ENCODE measurements at regions not wholly inside any gene's neighbourhood (a gene's known extent, or its start where the extent isn't known, plus 50 kb on each side); places are given as distances from the start of the nearest gene placed in this dataset.

DNA sequence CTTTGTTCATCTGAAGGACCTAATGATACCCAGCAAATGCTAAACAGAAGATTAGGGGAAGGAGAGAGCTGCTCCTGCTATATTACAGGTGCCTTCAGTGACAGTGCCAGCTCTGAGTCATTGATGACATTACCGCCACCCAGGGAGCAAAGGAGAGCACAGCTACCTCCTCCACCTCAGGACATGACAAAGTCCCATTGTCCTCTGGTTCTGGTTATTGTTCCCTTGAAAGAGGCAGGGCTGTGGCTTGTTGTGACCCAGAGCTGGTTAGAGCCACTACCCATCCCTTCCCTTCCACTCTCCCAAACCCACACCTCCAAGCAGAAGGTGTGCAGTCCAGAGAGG lies 363.5 kb upstream of the DUSP10 start:
- DNase-seq (ENCODE audit: low spot score), result peak; percentile 72

DNA sequence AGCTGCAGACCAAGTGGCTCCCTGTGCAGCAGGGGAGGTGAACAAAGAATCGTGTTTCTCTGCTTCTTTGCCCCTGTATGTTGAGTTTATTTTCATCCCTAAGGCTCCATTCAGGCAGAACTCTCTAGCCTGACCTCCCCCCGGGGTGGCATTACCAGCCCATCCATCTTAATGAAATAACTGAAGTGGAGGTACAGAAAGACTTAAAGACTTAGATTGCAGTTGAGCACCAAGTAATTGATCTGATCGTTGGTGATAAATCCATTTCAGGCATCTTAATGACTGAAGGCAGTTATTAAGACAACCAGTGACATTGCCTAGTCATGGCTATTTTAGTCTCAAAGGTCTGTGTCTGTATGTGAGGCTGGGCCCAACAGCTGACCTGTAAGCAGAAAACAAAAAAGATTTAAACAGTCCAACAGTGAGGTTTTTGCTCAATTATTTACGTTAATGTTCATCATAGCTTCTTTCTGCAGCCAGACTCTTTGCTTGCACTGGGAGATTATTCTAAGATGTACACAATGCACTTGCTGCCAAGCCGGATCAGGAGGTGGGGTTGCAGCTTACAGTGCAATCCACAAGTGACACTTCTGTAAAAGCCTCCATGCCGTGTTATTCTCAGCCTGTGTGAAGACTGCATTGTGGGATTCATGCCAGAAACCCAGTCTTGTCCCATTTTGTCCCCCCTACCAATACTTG lies 363.0 kb upstream of the DUSP10 start:
- no peak for DNase-seq (ENCODE audit: low spot score)

DNA sequence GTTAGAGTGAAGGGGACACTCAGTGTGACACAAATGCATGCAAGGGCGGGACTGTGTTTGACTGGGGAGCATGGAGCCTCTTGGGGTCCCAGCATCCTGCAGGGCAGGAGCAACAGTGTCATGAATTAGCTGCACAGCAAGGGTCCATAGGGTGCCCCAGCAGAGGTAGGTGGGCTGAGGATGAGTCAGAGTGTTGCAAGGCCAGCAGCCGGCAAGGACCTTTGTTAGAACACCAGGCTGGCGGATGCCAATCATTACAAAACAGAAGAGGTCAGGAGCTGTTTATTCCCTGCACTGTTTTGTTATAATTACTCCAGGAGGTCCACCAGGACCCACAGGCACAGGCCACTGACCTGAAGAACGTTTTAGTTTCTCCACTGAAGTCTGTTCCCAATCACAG lies 362.2 kb upstream of the DUSP10 start:
- no peak for DNase-seq (ENCODE audit: low spot score)

DNA sequence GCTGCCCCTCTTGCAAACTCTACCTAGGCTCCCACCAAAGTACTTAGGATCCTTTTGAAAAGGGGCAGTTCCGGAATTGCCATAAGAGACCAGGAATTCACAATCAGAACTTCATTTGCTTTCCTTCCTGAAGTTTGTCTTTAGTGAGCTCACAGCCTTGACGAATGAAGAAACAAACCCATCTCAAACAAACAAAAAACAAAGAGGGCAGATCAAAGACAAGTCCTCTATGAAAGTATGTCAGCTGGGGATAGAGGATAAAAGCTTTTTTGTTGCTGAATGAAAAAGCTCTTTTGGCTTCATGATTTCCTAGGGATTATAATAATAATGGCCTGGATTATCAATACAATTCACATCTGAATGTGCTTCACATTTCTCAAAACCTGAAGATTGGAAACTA lies 357.9 kb upstream of the DUSP10 start:
- no peak for DNase-seq (ENCODE audit: low spot score)

DNA sequence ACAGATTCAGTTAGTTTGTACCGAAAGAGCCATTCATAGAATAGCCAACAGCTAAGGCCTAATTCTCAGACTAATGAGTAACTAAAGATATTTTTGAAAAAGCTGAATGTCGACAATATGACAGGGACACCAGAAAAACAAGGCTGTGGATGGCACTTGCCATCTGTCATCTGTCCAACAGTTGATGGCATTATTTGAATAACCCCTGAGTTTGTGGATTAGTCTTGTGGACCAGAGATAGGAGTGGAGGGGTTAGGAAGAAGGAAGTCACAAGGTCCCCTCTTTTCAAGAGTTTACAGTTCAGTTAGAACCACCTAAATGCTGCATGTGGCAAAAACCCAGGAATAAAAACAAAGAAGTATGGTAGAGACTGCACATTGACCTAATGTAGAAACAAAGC lies 356.5 kb upstream of the DUSP10 start:
- no peak for DNase-seq (ENCODE audit: low spot score)

DNA sequence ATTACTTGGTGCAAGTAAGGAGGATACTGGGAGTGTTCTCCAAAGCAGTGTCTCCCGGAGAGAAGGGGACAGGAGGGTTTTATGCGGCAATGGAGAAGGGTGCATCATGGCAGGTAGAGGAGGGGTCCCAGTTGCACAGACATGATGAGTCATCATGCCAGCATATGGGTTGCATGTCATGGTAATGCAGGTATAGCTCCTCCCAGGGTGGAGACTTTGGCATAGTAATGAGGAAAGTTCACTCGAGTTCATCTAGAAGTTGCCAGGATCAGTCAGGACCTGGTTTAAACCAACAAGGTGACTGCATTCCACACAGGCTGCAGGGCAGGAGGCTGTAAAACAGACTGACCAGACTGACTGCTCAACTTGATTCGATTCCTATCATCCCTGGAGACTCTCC lies 355.7 kb upstream of the DUSP10 start:
- peak; percentile 60 for DNase-seq (ENCODE audit: low spot score)

DNA sequence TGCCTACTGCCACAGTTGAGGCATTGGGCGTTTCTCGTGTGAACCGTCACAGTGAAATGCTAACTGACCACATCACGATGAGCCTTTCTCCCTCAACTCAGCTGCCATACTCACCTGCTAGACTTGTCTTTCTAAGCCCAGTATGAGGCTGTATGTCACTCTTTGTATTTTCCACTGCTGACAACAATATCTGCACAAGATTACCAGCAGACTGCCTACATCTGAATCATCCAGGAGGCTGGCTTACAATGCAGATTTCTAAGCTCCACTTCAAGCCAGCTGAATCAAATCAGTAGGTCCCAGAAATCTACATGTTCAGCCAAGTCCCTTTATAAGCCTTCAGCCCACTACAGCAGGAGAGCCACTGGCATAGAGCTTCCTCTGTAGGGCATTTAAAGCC lies 355.0 kb upstream of the DUSP10 start:
- DNase-seq (ENCODE audit: low spot score), result peak; percentile 39

DNA sequence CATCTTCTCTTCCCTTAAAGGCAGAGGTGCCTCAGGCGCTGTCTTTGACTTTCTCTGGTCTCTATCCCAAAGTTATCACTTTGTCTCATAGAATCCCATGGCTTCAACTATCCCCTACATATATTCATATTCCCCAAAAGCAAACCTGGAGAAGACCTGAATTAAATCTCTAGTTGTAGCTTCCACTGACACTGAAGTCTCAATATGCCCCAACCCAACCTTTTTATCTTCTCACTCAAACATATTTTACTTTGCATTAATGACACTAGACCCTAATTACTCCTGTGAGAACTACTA lies 354.5 kb upstream of the DUSP10 start:
- DNase-seq (ENCODE audit: low spot score), result no peak

DNA sequence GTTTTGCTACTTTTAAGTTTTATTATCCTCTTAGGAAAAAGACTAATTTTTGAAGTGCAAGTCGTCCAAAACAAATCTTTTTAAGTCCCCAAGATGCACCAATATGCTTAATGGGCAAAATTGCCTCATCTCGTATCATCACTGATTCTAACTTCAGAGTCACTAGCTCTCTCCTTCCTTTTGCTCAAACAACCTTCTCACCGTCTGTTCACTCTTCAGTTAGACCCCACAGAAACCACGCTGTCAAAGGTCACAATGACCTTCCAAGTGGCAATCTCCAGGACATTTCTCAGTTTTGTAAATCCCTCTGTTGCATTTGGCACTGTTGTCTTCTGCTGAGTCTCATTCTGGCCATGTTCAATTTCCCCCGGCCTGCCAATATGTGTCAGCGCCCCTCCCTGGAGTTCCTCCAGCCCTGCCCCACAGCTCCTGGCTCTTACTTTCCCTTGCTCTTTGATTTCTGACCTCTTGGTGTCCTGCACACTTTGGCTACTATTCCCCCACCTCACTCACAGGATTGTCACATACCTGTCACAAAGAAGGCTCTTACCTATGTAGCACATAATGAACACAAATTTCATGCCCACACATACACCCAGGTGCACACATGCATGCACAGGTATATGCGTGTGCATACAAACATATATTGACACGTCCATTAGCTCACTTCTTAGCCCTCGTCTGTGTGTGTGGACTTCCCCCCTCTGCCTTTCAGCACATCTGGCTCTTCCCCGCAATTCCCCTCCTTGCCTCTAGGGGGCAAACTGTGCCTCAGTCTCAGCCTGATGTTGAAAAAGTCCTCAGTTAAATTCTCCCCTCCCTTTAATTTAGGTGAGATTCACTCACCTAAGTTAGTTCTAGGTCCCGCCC lies 354.0 kb upstream of the DUSP10 start:
- peak; percentile 37 for DNase-seq (ENCODE audit: low spot score)

DNA sequence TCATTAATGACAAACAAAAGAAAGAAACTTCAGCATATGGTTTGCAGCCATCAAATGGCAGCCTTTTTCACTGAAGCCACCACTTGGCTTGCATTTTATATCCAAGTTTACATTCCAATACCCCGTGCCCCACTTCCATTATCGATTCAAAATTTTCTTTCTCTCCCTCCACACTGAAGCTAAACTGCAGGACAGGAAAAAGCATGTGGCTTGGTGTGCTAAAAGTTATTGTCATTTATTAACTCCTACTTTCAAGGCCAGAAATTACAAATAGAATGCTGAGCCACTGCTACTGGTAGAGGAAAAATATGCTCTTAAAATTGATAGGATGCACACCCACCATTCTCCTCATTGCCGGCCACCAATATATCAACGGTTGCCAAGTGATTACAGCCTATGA lies 351.6 kb upstream of the DUSP10 start:
- no peak for DNase-seq (ENCODE audit: low spot score)

DNA sequence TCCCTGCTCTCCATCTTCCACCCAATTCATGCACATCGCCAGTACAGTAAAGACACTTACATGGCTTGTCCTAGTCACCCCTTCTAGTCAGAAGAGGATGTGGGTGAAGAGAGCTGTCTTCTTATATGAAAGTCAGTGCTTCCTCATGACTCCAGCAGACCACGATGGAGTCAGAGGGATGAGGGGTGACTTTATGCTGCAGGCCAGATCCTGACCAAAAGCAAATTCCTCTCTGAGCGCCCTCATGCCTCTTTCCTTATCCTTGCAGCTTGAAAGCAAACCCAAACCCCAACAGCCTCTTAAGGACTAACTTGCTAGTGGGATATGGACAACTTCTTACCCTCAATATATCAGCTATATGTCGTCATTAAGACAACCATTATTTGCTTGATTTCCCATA lies 348.2 kb upstream of the DUSP10 start:
- DNase-seq (ENCODE audit: low spot score), result peak; percentile 85

DNA sequence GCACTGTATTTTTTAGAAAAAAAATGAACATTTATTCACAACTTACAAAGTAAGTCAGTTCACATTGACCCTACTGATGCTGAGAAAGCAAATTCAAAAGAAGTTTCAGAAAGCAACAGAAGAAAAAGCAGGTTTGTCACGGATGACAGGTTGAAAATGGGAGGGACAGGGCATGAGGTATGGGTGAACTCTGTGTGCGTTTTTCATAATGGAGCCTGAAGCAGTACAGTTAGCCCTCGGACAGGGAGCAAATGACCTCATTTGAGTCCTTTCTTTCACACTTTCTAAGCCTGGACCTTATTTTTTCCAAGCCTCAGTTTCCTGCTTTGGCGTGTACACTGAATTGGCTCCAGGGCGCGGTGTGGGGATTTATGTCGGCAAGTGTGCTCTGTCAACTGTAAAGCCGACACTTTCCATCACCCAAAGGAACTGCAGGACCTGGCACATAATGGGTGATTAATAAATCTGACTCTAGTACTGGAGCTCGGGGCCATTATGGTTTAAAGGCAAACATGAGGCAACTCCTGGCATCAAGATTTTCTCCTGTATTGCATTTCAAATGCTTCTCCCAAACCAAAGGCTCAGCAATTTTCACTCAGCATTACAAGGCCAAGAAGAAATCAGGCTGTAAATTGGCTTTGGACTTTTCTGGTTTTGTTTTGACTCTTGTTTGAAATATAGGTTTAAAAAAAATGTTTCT lies 345.5 kb upstream of the DUSP10 start:
- DNase-seq (ENCODE audit: low spot score), result peak; percentile 81

DNA sequence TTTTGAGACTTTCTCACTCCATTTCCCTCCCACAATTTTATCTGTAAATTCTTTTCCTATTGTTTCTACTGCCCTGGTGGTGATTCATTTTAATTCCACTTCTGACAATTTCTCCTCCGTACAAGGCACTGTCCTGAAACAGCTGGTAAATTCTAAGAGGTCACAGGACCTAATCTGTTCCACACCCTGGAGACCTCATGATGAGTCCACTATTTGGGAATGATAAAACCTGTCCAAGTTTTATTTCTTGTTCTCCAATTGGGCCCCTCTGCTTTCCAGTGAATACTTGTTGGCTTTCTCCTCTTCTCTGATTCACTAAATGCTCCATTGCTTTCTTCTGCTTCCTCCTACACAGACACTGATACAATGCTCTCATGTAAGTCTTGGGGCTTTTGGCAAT lies 343.1 kb upstream of the DUSP10 start:
- peak; percentile 95 for DNase-seq (ENCODE audit: low spot score)

DNA sequence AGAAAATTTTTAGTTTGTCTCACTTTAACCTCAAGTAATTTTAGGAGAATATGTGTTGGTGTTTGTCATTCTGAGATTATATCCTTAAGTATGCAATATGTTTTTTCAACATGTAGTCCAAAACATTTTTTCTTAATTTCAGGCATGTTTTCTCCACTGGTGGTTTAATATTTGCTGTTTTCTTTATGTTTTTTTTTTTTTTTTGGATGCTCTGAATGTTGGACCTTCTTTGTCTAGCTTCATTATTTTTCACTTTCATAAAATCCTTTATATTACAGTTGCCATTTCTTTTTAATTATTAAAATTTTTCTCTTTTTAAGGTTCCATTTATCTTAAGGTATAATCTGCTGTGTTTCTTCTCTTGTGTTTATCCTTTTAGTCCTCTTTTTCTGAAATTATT lies 342.2 kb upstream of the DUSP10 start:
- no peak for DNase-seq (ENCODE audit: low spot score)

DNA sequence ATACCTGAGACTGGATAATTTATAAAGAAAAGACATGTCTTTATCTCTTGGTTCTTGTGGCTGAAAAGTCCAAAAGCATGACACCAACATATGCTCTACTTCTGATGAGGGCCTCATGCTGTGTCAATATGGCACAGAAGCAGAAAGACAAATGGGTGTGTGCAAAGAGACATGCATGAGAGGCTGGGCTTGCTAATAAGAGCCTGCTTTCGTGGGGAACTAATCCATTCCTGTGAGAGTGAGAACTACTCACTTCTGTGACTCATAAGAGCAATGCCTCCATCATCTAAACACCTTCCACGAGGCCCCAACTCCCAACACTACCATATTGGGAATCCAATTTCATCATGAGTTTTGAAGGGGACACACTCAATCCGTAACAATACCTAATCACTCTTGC lies 340.0 kb upstream of the DUSP10 start:
- DNase-seq (ENCODE audit: low spot score), result peak; percentile 54

DNA sequence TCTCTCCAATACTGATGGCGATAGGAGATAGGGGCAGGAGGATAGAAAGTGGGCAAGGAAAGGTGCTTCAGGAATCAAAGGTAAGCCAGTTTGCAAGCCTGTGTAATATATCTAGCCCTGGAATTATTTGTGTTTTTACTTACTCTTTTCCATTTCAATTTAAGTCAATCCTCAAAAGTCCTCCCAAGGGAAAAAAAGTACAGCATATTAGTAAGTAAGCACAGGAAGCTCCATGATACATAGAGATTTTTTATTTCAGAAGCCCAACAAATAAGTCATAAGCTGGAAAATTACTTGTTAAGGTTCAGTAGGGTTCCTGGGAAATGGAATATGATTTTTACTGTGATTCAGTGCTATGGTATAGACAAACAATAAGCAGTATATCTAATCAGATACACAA lies 337.7 kb upstream of the DUSP10 start:
- no peak for DNase-seq (ENCODE audit: low spot score)

DNA sequence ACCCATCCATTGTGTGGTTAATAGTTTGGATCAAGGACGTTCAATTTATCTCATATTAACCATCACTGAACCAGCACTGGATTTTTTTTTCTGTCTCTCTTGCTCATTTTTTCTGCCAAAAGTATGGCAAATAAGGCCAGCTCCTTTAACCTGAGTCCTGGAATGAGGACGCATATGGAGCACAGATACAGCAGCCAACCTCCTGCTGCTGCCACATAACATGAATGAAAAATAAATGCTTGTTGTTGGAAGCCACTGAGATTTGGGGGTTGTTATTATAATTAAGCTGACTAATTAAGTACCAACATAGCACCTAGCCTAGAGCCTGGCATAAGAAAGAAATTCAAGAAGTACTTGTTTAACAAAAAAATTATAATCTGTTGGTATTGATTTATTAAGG lies 335.3 kb upstream of the DUSP10 start:
- DNase-seq (ENCODE audit: low spot score), result no peak

DNA sequence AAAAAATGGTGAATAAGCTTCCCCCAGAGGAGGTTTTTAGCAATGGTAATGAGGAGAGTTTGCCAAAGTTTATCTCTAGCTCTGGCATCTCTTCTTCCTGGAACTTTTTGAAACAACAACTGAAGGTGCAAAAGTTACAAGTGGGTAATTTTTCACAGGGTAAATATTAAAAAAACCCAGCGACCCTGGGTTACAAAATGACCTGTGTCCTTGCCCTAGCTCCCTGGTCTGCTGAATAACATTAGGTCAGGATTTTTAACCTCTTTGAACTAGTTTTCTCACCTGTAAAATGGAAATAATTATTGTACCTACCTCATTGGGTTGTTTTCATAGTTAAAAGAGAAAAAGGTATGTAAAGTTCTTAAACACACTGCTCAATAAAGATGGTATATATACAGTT lies 332.4 kb upstream of the DUSP10 start:
- DNase-seq (ENCODE audit: low spot score), result no peak

DNA sequence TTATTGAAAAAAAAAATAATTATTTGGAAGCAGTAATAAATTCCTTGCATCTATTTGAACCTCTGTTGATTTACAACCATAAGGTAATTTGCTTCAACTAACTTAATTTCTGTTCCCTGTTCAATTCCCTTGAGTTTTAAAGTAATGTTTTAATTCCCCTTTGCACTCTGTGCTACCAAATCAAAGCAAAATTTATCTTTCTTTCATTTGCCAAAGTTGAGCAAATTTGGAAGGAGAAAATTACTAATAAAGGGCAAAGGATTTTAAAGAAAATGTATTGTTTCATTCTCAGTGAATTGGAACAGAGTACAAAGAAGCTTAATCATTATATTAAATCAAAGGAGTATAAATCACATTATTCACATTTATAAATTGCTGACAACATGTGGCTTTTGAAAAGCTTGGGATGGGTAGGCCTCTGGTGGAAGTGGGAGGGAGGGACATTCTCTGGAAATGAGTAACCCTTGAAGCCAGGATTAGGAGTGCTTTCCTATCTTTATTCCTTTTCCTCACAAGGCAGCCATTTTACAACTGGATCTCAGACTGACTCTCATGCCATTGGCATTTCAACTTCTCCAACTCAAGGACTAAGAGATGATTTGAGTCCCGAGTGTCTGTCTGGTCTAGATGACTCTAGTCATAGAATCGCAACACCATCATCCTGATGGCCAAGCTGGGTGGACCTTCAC lies 331.6 kb upstream of the DUSP10 start:
- peak; percentile 86 for DNase-seq (ENCODE audit: low spot score)

DNA sequence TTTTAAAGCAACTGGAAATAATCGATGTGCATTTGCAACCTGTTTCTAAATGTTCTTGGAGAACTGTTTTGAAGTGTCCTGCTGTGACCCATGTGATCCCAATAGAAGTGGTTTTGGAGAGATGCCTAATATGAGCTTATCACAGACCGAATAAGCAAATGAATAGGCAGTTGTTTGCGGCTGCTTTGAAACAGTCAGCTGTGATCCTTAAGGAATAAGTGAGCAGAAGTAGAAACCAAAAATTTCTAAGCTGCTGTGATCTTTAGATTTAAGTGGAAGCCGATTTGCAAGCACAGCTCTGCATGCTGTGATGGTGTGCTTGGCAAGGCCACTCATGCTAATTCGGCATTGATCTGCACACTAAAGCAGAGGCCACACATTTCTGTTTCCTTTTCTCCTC lies 329.5 kb upstream of the DUSP10 start:
- no peak for DNase-seq (ENCODE audit: low spot score)

DNA sequence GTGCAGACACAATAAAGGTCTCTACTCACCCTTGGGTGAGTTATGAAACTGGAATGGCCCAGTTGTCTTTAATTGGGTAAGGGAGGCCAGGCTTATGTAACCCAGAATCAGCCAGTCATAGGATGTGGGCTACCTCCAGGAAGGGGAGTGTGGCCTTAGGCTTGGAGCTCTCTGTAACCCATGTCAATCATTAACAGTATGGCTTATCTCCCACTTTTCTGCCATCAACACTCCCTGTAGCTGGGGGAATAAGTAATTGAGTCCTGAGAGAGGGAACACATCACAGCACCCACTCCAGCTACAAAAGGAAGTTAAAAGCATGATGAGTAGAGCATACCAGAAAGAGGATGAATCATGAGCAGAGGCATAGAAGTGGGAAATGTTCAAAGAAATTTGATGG lies 327.0 kb upstream of the DUSP10 start:
- peak; percentile 100 for DNase-seq (ENCODE audit: low spot score)

DNA sequence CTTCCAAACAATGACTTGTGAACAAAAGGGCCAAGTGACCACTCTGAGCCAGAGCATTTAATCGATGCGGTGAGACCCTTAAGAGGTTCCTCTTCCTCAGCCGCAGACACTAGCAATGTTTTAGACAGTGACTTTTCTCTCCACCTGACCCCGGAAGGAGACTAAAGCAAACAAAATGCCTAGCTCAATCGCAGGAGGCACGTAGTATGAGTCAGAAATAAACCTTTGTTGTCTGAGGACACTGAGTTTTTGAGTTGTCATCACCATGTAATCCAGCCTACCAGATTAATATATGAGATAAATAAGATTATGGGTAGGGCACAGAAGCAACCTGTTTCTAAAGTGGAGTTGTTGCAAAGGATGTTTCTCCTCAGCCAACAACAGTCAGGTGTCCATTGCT lies 326.2 kb upstream of the DUSP10 start:
- DNase-seq (ENCODE audit: low spot score), result no peak

DNA sequence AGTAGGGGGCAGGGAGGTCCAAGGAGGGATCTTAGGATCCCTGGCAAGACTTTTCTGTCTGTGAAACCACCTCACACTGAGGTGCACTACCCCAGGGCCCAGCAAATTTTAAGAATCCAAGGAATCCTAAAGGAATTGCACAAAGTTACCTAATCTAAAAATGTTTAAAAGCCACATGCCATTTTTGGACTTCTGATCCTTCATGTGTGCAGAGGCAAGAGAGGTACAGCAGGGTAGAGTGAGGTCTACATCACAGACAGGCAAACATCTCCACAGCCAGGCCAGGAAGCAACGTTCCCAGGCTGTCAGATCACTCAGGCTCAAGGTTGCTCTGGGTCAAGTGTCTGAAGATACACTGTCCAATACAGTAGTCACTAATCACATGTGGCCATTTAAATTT lies 324.6 kb upstream of the DUSP10 start:
- no peak for DNase-seq (ENCODE audit: low spot score)

Measured in kidney tubule cell (primary cell).